Vagina (tissue), 2 donors: ENCODE measurements at regions not wholly inside any gene's neighbourhood (a gene's known extent, or its start where the extent isn't known, plus 50 kb on each side); places are given as distances from the start of the nearest gene placed in this dataset.

Experiments
- DNase-seq, 2 donors: peaks; one replicate each; pipeline ENCODE4 v3.0.0-alpha.2; 2017; ENCODE audit errors: extremely low spot score in 2 of 2
- H3K27ac ChIP-seq: fragments of 200-600 bp; sonication (generic); one replicate; pipeline ENCODE4 v1.5.1; 2019
- H3K27me3 ChIP-seq: fragments of 200-600 bp; sonication (generic); one replicate; pipeline ENCODE4 v1.5.1; 2019
- H3K36me3 ChIP-seq, 2 donors: fragments of 200-600 bp; sonication (generic); one replicate each; pipeline ENCODE4 v1.5.1; 2017 to 2019
- H3K4me1 ChIP-seq: fragments of 200-600 bp; sonication (generic); one replicate; pipeline ENCODE4 v1.5.1; 2019
- H3K4me3 ChIP-seq, 2 donors: fragments of 200-600 bp; sonication (generic); 1 replicate in 1 of 2; 2 replicates in 1 of 2; pipeline ENCODE4 v1.5.1; 2016 to 2019
- H3K9me3 ChIP-seq: fragments of 200-600 bp; sonication (generic); one replicate; pipeline ENCODE4 v1.5.1; 2019
- POLR2A ChIP-seq, 2 donors: fragments of 450-650 bp; IDR thresholded peaks; one replicate each; pipeline ENCODE4 v1.6.1; 2017; ENCODE audit warnings: antibody characterized with exemption in 2 of 2, mild to moderate bottlenecking in 2 of 2, moderate library complexity in 2 of 2
- POLR2AphosphoS5 ChIP-seq, 2 donors: sonication (generic); formaldehyde crosslinking; IDR thresholded peaks; one replicate each; pipeline ENCODE4 v1.9.0; 2017; ENCODE audit warnings: antibody characterized with exemption in 2 of 2, mild to moderate bottlenecking in 2 of 2, low read depth in 1 of 2; ENCODE audit not compliant: insufficient read depth in 1 of 2
- intact Hi-C: fragments of 100-400 bp; cut with DNase I; formaldehyde crosslinking; loops from one replicate; pipeline ENCODE4 v1.15.1; 2023
- TF ChIP-seq, protein P1 (sequence below), 3 experiments: fragments of 450-650 bp in 2 of 3; fragments of 200-600 bp in 1 of 3; sonication (generic) in 1 of 3; IDR thresholded peaks; one replicate each; pipeline ENCODE4 v1.5.1; 2017 to 2019; ENCODE audit warnings: antibody characterized with exemption in 3 of 3, mild to moderate bottlenecking in 2 of 3, moderate library complexity in 2 of 3

DNA sequence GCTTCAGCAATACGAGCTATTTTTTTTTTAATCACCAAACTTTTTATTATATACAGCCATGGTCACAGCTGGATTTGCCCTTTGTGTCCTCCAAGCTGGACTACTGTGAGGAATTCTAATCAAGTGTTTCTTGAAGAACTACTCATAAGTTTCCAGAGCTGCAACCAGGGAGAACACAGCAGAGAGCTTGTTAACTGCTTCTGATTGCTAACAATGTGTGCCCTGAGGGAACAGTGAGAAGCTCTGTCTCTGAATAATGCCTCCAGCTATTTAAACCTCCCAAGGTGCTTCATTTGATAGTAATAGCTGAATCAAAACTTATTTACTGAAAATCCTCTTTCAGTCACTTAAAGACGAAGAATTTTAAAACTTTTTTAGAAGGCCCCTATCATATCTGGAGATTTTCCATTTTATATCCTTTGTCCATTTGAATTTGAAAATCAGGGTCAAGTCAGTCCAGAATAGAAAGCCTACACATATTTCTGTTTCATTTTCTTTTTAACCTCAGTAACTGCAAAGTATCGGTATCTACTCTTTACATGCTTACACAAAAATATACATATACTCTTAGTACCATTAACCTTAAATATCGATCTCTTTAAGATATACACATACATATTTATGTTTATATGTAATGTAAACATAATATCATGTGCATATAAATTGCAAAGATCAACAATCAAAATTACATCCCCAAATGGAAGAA, 1024.2 kb downstream of the GRM8 start:
- no peaks in the 10 kb centered on the region for H3K9me3 ChIP-seq
- intact Hi-C loops = no loop called here
- no peak overlapping the region for H3K4me3 ChIP-seq
- TF ChIP-seq, protein P1, sequence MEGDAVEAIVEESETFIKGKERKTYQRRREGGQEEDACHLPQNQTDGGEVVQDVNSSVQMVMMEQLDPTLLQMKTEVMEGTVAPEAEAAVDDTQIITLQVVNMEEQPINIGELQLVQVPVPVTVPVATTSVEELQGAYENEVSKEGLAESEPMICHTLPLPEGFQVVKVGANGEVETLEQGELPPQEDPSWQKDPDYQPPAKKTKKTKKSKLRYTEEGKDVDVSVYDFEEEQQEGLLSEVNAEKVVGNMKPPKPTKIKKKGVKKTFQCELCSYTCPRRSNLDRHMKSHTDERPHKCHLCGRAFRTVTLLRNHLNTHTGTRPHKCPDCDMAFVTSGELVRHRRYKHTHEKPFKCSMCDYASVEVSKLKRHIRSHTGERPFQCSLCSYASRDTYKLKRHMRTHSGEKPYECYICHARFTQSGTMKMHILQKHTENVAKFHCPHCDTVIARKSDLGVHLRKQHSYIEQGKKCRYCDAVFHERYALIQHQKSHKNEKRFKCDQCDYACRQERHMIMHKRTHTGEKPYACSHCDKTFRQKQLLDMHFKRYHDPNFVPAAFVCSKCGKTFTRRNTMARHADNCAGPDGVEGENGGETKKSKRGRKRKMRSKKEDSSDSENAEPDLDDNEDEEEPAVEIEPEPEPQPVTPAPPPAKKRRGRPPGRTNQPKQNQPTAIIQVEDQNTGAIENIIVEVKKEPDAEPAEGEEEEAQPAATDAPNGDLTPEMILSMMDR (IDR thresholded peaks at IDR 0.05) = no peak
- TF ChIP-seq POLR2AphosphoS5 (IDR thresholded peaks at IDR 0.05; ENCODE audit: insufficient read depth in 1 of 2, low read depth in 1 of 2) (no peak), POLR2A (IDR thresholded peaks at IDR 0.05) (no peak)
- no peaks in the 10 kb centered on the region for H3K27me3 ChIP-seq
- H3K36me3 ChIP-seq = no peaks in the 10 kb centered on the region
- DNase-seq = no peak
- H3K27ac ChIP-seq = no peak overlapping the region
- H3K4me1 ChIP-seq = no peaks in the 10 kb centered on the region

DNA sequence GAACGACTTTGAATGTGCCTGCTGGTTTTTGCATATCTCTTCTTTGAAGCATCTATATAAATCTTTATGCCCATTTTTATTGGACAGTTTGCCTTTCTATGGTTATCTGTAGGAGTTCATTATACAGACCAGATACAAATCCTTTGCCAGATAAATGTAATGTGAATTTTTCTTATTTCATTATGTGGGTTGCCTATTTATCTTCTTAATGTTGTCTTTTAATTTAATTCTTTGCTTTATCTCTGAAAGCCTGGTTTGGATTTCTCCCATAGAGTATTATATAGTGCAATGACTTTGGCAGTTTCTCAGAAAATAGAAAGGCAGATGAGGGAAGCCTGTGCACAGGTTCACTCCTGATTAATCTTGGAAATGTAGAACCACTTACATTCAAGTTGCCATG, 1025.1 kb downstream of the GRM8 start:
- no peak overlapping the region for H3K27ac ChIP-seq
- H3K36me3 ChIP-seq = no peaks in the 10 kb centered on the region
- intact Hi-C loops = no loop called here
- DNase-seq = no peak
- TF ChIP-seq, protein P1 (IDR thresholded peaks at IDR 0.05) = no peak
- TF ChIP-seq POLR2AphosphoS5 (IDR thresholded peaks at IDR 0.05; ENCODE audit: insufficient read depth in 1 of 2, low read depth in 1 of 2) = no peak
- TF ChIP-seq POLR2A (IDR thresholded peaks at IDR 0.05) = no peak
- H3K9me3 ChIP-seq = no peaks in the 10 kb centered on the region
- no peak overlapping the region for H3K4me3 ChIP-seq
- no peaks in the 10 kb centered on the region for H3K27me3 ChIP-seq
- no peaks in the 10 kb centered on the region for H3K4me1 ChIP-seq

DNA sequence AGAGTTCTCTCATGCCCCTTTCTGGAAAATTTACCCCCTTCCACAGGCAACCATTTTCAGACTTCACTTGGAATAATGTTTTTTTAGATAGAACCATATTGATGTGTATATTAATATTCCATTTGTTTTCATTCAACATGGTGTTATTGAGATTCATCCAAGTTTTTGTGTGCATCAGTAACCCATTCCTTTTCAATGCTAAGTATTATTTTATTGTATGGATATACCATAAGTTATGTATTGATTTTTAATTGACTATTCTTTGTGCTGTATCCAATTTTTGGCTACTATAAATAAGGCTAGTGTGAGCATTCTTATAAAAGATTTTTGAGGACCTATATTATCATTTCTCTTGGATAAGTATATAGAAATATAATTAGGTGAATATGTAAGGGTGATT, 1025.7 kb downstream of the GRM8 start:
- TF ChIP-seq POLR2AphosphoS5 (IDR thresholded peaks at IDR 0.05; ENCODE audit: insufficient read depth in 1 of 2, low read depth in 1 of 2) (no peak), POLR2A (IDR thresholded peaks at IDR 0.05) (no peak)
- TF ChIP-seq, protein P1 (IDR thresholded peaks at IDR 0.05) = no peak
- Histone ChIP-seq H3K36me3 (no peaks in the 10 kb centered on the region), H3K9me3 (no peaks in the 10 kb centered on the region), H3K27me3 (no peaks in the 10 kb centered on the region), H3K4me3 (no peak overlapping the region), H3K27ac (no peak overlapping the region), H3K4me1 (no peaks in the 10 kb centered on the region)
- intact Hi-C loops = no loop called here
- no peak for DNase-seq

DNA sequence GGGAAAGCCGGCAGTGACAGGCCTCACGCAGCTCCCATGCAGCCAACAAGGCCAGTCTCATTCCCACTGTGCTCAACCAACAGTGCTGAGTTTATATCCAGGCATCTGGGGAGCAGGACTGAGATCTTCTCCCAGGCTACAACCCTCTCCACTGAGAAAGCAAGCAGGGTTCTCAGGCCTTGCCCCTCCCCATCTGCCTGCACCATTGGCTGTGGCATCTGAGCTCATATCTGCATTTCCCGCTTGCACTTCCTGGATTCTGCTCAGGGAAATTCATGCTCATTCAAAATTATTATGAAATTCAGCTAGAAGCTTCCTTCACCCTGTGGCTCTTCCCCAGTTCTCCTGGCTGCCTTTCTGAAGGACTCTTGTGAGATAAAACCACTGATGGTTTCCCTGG, 1029.0 kb downstream of the GRM8 start:
- DNase-seq = no peak
- Histone ChIP-seq H3K9me3 (no peaks in the 10 kb centered on the region), H3K27ac (no peak overlapping the region), H3K4me3 (no peak overlapping the region), H3K36me3 (no peaks in the 10 kb centered on the region), H3K27me3 (no peaks in the 10 kb centered on the region), H3K4me1 (no peaks in the 10 kb centered on the region)
- TF ChIP-seq, protein P1 (IDR thresholded peaks at IDR 0.05) = no peak
- TF ChIP-seq POLR2AphosphoS5 (IDR thresholded peaks at IDR 0.05; ENCODE audit: insufficient read depth in 1 of 2, low read depth in 1 of 2) (no peak), POLR2A (IDR thresholded peaks at IDR 0.05) (no peak)
- intact Hi-C loops = no loop called here

DNA sequence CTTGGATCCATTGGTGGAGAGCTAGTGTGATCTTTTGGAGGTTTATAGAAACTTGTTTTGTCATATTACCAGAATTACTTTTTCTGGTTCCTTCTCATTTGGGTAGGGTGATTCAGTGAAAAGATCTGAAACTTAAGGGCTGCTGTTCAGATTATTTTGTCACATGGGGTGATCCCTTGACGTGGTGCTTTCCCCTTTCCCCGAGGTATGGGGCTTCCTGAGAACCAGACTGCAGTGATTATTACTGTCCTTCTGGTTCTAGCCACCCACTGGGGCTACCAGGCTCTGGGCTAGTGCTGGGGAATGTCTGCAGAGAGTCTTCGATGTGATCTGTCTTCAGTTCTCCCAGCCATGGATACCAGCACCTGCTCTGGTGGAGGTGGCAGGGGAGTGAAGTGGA, 1030.0 kb downstream of the GRM8 start:
- intact Hi-C loops = no loop called here
- H3K9me3 ChIP-seq = no peaks in the 10 kb centered on the region
- H3K27ac ChIP-seq = no peak overlapping the region
- DNase-seq = no peak
- no peaks in the 10 kb centered on the region for H3K4me1 ChIP-seq
- no peaks in the 10 kb centered on the region for H3K27me3 ChIP-seq
- no peaks in the 10 kb centered on the region for H3K36me3 ChIP-seq
- TF ChIP-seq, protein P1 (IDR thresholded peaks at IDR 0.05) = no peak
- TF ChIP-seq POLR2AphosphoS5 (IDR thresholded peaks at IDR 0.05; ENCODE audit: insufficient read depth in 1 of 2, low read depth in 1 of 2) (no peak), POLR2A (IDR thresholded peaks at IDR 0.05) (no peak)
- H3K4me3 ChIP-seq = no peak overlapping the region
